Keratinocyte (primary cell): ENCODE measurements at regions not wholly inside any gene's neighbourhood (a gene's known extent, or its start where the extent isn't known, plus 50 kb on each side); places are given as distances from the start of the nearest gene placed in this dataset.

Source experiments
- DNase-seq: peaks from one replicate; pipeline ENCODE4 v3.0.0-alpha.2; 2011; ENCODE audit warnings: low read depth, missing footprints, low spot score
- FAIRE-seq: peaks from 2 replicates; lab custom pipeline; 2011; peaks lifted over from hg19 to GRCh38; lab: Jason Lieb, UNC
- H2AFZ ChIP-seq: 2 replicates; pipeline ENCODE4 v1.6.0; 2012; ENCODE audit warnings: low read length, control low read depth, inconsistent platforms; ENCODE audit not compliant: control insufficient read depth
- H3K27ac ChIP-seq: 2 replicates; pipeline ENCODE4 v1.5.1; 2011; ENCODE audit warnings: low read length; ENCODE audit not compliant: control insufficient read depth, insufficient read depth
- H3K27me3 ChIP-seq: 3 replicates; pipeline ENCODE4 v1.6.0; 2011; ENCODE audit warnings: low read length; ENCODE audit not compliant: control insufficient read depth, insufficient read depth; ENCODE audit errors: extremely low read depth
- H3K36me3 ChIP-seq, 2 experiments: 2 replicates in 1 of 2; 3 replicates in 1 of 2; pipeline ENCODE4 v1.5.1; 2011; ENCODE audit warnings: low read length in 2 of 2, mild to moderate bottlenecking in 1 of 2; ENCODE audit not compliant: control insufficient read depth in 2 of 2, insufficient read depth in 2 of 2; ENCODE audit errors: extremely low read depth in 1 of 2
- H3K4me1 ChIP-seq: 3 replicates; pipeline ENCODE4 v1.5.1; 2011; ENCODE audit warnings: low read length; ENCODE audit not compliant: control insufficient read depth, insufficient read depth; ENCODE audit errors: extremely low read depth
- H3K4me2 ChIP-seq: 3 replicates; pipeline ENCODE4 v1.6.0; 2011; ENCODE audit warnings: low read depth, low read length; ENCODE audit not compliant: control insufficient read depth, insufficient read depth; ENCODE audit errors: extremely low read depth
- H3K4me3 ChIP-seq, 3 experiments: fragments of 200-600 bp in 1 of 3; sonication (generic) in 1 of 3; 2 replicates in 2 of 3; 3 replicates in 1 of 3; pipeline ENCODE4 v1.5.1; 2011 to 2016; ENCODE audit warnings: low read length in 3 of 3, mild to moderate bottlenecking in 3 of 3, control low read depth in 2 of 3, inconsistent platforms in 1 of 3, low read depth in 1 of 3, mixed read lengths in 1 of 3, mixed run types in 1 of 3, moderate library complexity in 1 of 3; ENCODE audit not compliant: control insufficient read depth in 2 of 3, insufficient read depth in 2 of 3; ENCODE audit errors: extremely low read depth in 1 of 3
- H3K79me2 ChIP-seq: 2 replicates; pipeline ENCODE4 v1.6.0; 2012; ENCODE audit warnings: low read length; ENCODE audit not compliant: control insufficient read depth, insufficient read depth
- H3K9ac ChIP-seq: 3 replicates; pipeline ENCODE4 v1.6.0; 2011; ENCODE audit warnings: low read length; ENCODE audit not compliant: control insufficient read depth, insufficient read depth; ENCODE audit errors: extremely low read depth
- H3K9me1 ChIP-seq: 3 replicates; pipeline ENCODE4 v1.6.0; 2011; ENCODE audit warnings: low read length; ENCODE audit not compliant: control insufficient read depth, insufficient read depth; ENCODE audit errors: extremely low read depth
- H3K9me3 ChIP-seq: 2 replicates; pipeline ENCODE4 v1.5.1; 2012; ENCODE audit warnings: low read depth, low read length; ENCODE audit not compliant: control insufficient read depth
- H4K20me1 ChIP-seq: 3 replicates; pipeline ENCODE4 v1.6.0; 2011; ENCODE audit warnings: low read length; ENCODE audit not compliant: control insufficient read depth, insufficient read depth; ENCODE audit errors: extremely low read depth
- EZH2 ChIP-seq: IDR thresholded peaks from one replicate; pipeline ENCODE4 v1.6.1; 2012; ENCODE audit warnings: inconsistent platforms, mild to moderate bottlenecking, low read length, moderate library complexity
- dilution Hi-C: fragments of 300-500 bp; cut with MboI; formaldehyde crosslinking; loops from one replicate; pipeline ENCODE4 v1.7.0; 2020; ENCODE audit warnings: low sequenced_read_pairs; ENCODE audit not compliant: extremely low pct_ligation_motif_present
- TF ChIP-seq, protein P1 (sequence below), 3 experiments: IDR thresholded peaks in 1 of 3; conservative IDR thresholded peaks in 1 of 3; optimal IDR thresholded peaks in 1 of 3; 2 replicates in 2 of 3; 3 replicates in 1 of 3; pipeline versions ENCODE3 to v1.5.1; 2011; ENCODE audit warnings: low read length in 3 of 3, mild to moderate bottlenecking in 3 of 3, moderate library complexity in 2 of 3, control low read depth in 1 of 3, inconsistent platforms in 1 of 3; ENCODE audit not compliant: insufficient read depth in 2 of 3; ENCODE audit errors: extremely low read depth in 1 of 3

DNA sequence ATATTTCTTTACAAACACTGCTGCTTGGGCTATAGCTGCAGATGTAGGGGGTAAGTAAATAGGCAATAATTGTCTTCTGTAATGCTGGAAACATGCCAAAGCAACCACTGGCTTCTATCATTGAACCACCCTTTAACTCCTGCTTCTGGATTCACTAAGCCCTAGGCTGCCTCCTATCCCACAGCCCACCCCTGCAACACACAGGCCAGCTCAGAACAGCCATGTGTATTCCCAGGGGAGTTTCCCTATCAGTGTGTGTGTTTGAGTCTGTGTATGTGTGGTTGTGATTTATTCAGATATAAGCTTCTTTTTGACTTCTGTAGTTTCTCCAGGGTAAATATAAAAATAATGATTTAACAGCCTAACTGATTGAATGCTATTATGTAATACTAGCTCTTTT, 291.3 kb downstream of the PCDH10 start:
- no peak overlapping the region for H3K27ac ChIP-seq
- H3K9me3 ChIP-seq: no peaks in the 10 kb centered on the region
- no peaks in the 10 kb centered on the region for H3K36me3 ChIP-seq
- no peaks in the 10 kb centered on the region for H3K9me1 ChIP-seq
- H3K79me2 ChIP-seq: no peaks in the 10 kb centered on the region
- H3K9ac ChIP-seq: no peak overlapping the region
- no peak for FAIRE-seq
- H3K4me2 ChIP-seq: no peak overlapping the region
- H3K4me1 ChIP-seq: no peaks in the 10 kb centered on the region
- DNase-seq: no peak
- no peaks in the 10 kb centered on the region for H4K20me1 ChIP-seq
- dilution Hi-C loops: no loop called here
- H3K4me3 ChIP-seq: no peak overlapping the region
- no peak overlapping the region for H2AFZ ChIP-seq
- TF ChIP-seq, protein P1, sequence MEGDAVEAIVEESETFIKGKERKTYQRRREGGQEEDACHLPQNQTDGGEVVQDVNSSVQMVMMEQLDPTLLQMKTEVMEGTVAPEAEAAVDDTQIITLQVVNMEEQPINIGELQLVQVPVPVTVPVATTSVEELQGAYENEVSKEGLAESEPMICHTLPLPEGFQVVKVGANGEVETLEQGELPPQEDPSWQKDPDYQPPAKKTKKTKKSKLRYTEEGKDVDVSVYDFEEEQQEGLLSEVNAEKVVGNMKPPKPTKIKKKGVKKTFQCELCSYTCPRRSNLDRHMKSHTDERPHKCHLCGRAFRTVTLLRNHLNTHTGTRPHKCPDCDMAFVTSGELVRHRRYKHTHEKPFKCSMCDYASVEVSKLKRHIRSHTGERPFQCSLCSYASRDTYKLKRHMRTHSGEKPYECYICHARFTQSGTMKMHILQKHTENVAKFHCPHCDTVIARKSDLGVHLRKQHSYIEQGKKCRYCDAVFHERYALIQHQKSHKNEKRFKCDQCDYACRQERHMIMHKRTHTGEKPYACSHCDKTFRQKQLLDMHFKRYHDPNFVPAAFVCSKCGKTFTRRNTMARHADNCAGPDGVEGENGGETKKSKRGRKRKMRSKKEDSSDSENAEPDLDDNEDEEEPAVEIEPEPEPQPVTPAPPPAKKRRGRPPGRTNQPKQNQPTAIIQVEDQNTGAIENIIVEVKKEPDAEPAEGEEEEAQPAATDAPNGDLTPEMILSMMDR (optimal IDR thresholded peaks at IDR 0.05 in 1 of 3, IDR thresholded peaks at IDR 0.05 in 1 of 3, conservative IDR thresholded peaks at IDR 0.05 in 1 of 3; ENCODE audit: extremely low read depth in 1 of 3, insufficient read depth in 2 of 3, low read length in 3 of 3): no peak
- no peak for TF ChIP-seq EZH2
- H3K27me3 ChIP-seq: no peaks in the 10 kb centered on the region

DNA sequence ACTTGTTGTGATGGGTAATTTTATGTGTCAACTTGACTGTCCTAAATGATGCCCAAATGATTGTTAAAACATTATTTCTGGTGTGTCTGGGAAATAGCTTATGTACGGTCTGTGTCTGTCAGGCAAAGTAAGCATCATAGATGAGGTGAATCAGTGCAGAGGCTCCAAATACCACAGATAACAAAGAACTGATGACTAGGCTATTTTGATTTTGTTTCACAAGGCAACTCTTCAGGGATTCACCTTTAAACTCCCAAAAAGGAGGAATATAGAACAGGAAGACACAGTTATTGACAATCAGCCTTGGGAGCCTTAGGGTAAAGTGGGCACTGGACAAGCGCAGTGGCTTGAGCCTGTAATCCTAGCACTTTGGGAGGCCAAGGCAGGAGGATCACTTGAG, 290.7 kb downstream of the PCDH10 start:
- Histone ChIP-seq H3K79me2 (no peaks in the 10 kb centered on the region), H2AFZ (no peak overlapping the region), H3K9me3 (no peaks in the 10 kb centered on the region), H3K9ac (no peak overlapping the region), H3K9me1 (no peaks in the 10 kb centered on the region), H3K4me1 (no peaks in the 10 kb centered on the region), H3K36me3 (no peaks in the 10 kb centered on the region), H4K20me1 (no peaks in the 10 kb centered on the region), H3K27ac (no peak overlapping the region), H3K27me3 (no peaks in the 10 kb centered on the region), H3K4me2 (no peak overlapping the region), H3K4me3 (no peak overlapping the region)
- no peak for FAIRE-seq
- no peak for DNase-seq
- dilution Hi-C loops: no loop called here
- TF ChIP-seq EZH2: no peak
- TF ChIP-seq, protein P1 (optimal IDR thresholded peaks at IDR 0.05 in 1 of 3, IDR thresholded peaks at IDR 0.05 in 1 of 3, conservative IDR thresholded peaks at IDR 0.05 in 1 of 3; ENCODE audit: extremely low read depth in 1 of 3, insufficient read depth in 2 of 3, low read length in 3 of 3): no peak
